ENCODE measurements at regions not wholly inside any gene's neighbourhood (a gene's known extent, or its start where the extent isn't known, plus 50 kb on each side); places are given as distances from the start of the nearest gene placed in this dataset.
A peak's percentile ranks its signal among the peaks of the same experiment; 100 is the strongest.

GRCh38 chr2:57453945-57454344, 592.7 kb upstream of the VRK2 start:
- no peak overlapping the region for H4K8ac ChIP-seq (replicated peaks; ENCODE audit: insufficient read length, low read depth, low read length)

More at GRCh38 chr2:57453945-57454344, 592.7 kb upstream of the VRK2 start:
- Mint-ChIP-seq H3K4me3 (no peak overlapping the region), H3K4me1 (no peaks in the 10 kb centered on the region), H3K36me3 (ENCODE audit: insufficient read depth in 1 of 3, low read depth in 3 of 3) (no peaks in the 10 kb centered on the region), H3K27ac (no peak overlapping the region), H3K9me3 (peaks cover 0 to 3% of the 10 kb centered on the region in 2 experiments; a peak in 1 of 5 replicates), H3K27me3 (ENCODE audit: low read depth) (peaks cover 4% of the 10 kb centered on the region; the same call in 1 of the 2 replicates)
- Histone ChIP-seq H3K9me3 (ENCODE audit: control insufficient read depth, low read depth, low read length) (no peaks in the 10 kb centered on the region), H4K20me1 (ENCODE audit: control insufficient read depth, insufficient read depth, insufficient read length) (no peaks in the 10 kb centered on the region), H3K79me2 (ENCODE audit: insufficient read depth, low read length) (no peaks in the 10 kb centered on the region), H3K4me1 (ENCODE audit: insufficient read depth, low read length) (no peaks in the 10 kb centered on the region), H4K5ac (ENCODE audit: insufficient read length, low read depth, low read length) (no peak overlapping the region), H4K91ac (ENCODE audit: insufficient read length, low read depth, low read length) (no peak overlapping the region), H3K9ac (ENCODE audit: extremely low read depth, insufficient read length, low read length) (no peak overlapping the region), H3K56ac (ENCODE audit: insufficient read length, low read depth, low read length) (no peak overlapping the region), H3K23ac (ENCODE audit: insufficient read length, low read depth, low read length) (no peak overlapping the region), H2BK20ac (ENCODE audit: low read depth, low read length, poor library complexity, severe bottlenecking) (no peak overlapping the region), H3K14ac (ENCODE audit: insufficient read depth, low read length) (no peak overlapping the region), H3K18ac (ENCODE audit: insufficient read length, low read depth, low read length) (no peak overlapping the region), H3K23me2 (ENCODE audit: insufficient read length, low read depth, low read length, poor library complexity, severe bottlenecking) (no peaks in the 10 kb centered on the region), H3K79me1 (ENCODE audit: insufficient read depth, low read depth, low read length, poor library complexity, severe bottlenecking) (no peaks in the 10 kb centered on the region), H3K27ac (ENCODE audit: insufficient read length, low read depth, low read length) (no peak overlapping the region), H3T11ph (ENCODE audit: low read length) (no peak overlapping the region), H3K4me2 (ENCODE audit: insufficient read depth, insufficient read length, low read length) (no peak overlapping the region), H2BK5ac (ENCODE audit: insufficient read length, low read length) (no peak overlapping the region), H2BK12ac (ENCODE audit: insufficient read length, low read depth, low read length) (no peak overlapping the region), H3K4ac (ENCODE audit: low read depth, low read length) (no peak overlapping the region), H2AFZ (ENCODE audit: low read length) (no peak overlapping the region), H3K27me3 (ENCODE audit: insufficient read depth, low read length) (no peaks in the 10 kb centered on the region), H2BK15ac (ENCODE audit: low read depth, low read length) (no peak overlapping the region), H2AK5ac (ENCODE audit: insufficient read length, low read length) (no peak overlapping the region), H2BK120ac (ENCODE audit: low read depth, low read length, poor library complexity, severe bottlenecking) (no peak overlapping the region)
- DNase-seq: no peak
- no CpG with 5 or more reads among the region's 1 CpG for WGBS (ENCODE audit: extremely low coverage, insufficient read length, low lambda C conversion rate)
- TF ChIP-seq, protein P1, sequence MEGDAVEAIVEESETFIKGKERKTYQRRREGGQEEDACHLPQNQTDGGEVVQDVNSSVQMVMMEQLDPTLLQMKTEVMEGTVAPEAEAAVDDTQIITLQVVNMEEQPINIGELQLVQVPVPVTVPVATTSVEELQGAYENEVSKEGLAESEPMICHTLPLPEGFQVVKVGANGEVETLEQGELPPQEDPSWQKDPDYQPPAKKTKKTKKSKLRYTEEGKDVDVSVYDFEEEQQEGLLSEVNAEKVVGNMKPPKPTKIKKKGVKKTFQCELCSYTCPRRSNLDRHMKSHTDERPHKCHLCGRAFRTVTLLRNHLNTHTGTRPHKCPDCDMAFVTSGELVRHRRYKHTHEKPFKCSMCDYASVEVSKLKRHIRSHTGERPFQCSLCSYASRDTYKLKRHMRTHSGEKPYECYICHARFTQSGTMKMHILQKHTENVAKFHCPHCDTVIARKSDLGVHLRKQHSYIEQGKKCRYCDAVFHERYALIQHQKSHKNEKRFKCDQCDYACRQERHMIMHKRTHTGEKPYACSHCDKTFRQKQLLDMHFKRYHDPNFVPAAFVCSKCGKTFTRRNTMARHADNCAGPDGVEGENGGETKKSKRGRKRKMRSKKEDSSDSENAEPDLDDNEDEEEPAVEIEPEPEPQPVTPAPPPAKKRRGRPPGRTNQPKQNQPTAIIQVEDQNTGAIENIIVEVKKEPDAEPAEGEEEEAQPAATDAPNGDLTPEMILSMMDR (conservative IDR thresholded peaks at IDR 0.05): peak; percentile 63

Measured in H9 (cell line).